Transverse colon (tissue), 4 donors: ENCODE measurements at regions not wholly inside any gene's neighbourhood (a gene's known extent, or its start where the extent isn't known, plus 50 kb on each side); places are given as distances from the start of the nearest gene placed in this dataset.

Source experiments
- DNase-seq: peaks from one replicate; pipeline ENCODE4 v3.0.0-alpha.2; 2019
- H3K27ac ChIP-seq, 4 donors: fragments of 200-600 bp; sonication (generic); 2 replicates each; pipeline ENCODE4 v1.5.1; 2016 to 2018; ENCODE audit warnings: inconsistent platforms in 4 of 4
- H3K27me3 ChIP-seq: fragments of 200-600 bp; sonication (generic); 2 replicates; pipeline ENCODE4 v1.5.1; 2017; ENCODE audit warnings: inconsistent platforms
- H3K36me3 ChIP-seq, 4 donors: fragments of 200-600 bp; sonication (generic); 2 replicates each; pipeline ENCODE4 v1.5.1; 2017 to 2019; ENCODE audit warnings: inconsistent platforms in 4 of 4
- H3K4me1 ChIP-seq, 4 donors: fragments of 200-600 bp; sonication (generic); 2 replicates each; pipeline ENCODE4 v1.5.1; 2017 to 2020; ENCODE audit warnings: inconsistent platforms in 4 of 4
- H3K4me3 ChIP-seq, 4 donors: fragments of 200-600 bp; sonication (generic); 1 replicate in 1 of 4; 2 replicates in 3 of 4; pipeline versions ENCODE4 v1.5.1 to v1.6.1; 2017 to 2019; ENCODE audit warnings: inconsistent platforms in 4 of 4
- H3K9me3 ChIP-seq, 2 donors: fragments of 200-600 bp; sonication (generic); 2 replicates each; pipeline ENCODE4 v1.5.1; 2017 to 2019; ENCODE audit warnings: inconsistent platforms in 2 of 2
- CTCF ChIP-seq, 5 experiments: fragments of 200-600 bp in 3 of 5; fragments of 450-650 bp in 2 of 5; sonication (generic) in 3 of 5; IDR thresholded peaks; 1 replicate in 2 of 5; 2 replicates in 3 of 5; pipeline ENCODE4 v1.5.1; 2016 to 2017; ENCODE audit warnings: antibody characterized with exemption in 5 of 5, inconsistent platforms in 3 of 5, mild to moderate bottlenecking in 2 of 5, moderate library complexity in 1 of 5
- EP300 ChIP-seq: sonication (generic); formaldehyde crosslinking; IDR thresholded peaks from one replicate; pipeline ENCODE4 v1.6.1; 2017; ENCODE audit warnings: antibody characterized with exemption, low read depth
- POLR2A ChIP-seq: fragments of 450-650 bp; IDR thresholded peaks from one replicate; pipeline ENCODE4 v1.6.1; 2016; ENCODE audit warnings: antibody characterized with exemption, mild to moderate bottlenecking, moderate library complexity
- POLR2AphosphoS5 ChIP-seq, 3 donors: sonication (generic); formaldehyde crosslinking; IDR thresholded peaks; one replicate each; pipeline ENCODE4 v1.6.1; 2016; ENCODE audit warnings: antibody characterized with exemption in 3 of 3
- WGBS, 2 donors: methylation state at CpG; one replicate each; pipeline ENCODE4 v1.1.5; 2018; ENCODE audit warnings: low coverage in 1 of 2; 5-methylcytosine and 5-hydroxymethylcytosine counted together
- in situ Hi-C, 4 donors: fragments of 200-750 bp; cut with MboI; loops; one replicate each; pipeline versions ENCODE4 v1.15.0 to v1.15.1; 2017; ENCODE audit warnings: low sequenced_read_pairs in 3 of 4, low pct_ligation_motif_present in 1 of 4, low pct_unique_long_range_greater_than_20kb in 1 of 4
- intact Hi-C: fragments of 100-400 bp; cut with DNase I; formaldehyde crosslinking; loops from one replicate; pipeline ENCODE4 v1.15.1; 2023; ENCODE audit warnings: low total_unique reads

- Histone ChIP-seq H3K4me1 (no peaks in the 10 kb centered on the region), H3K36me3 (no peaks in the 10 kb centered on the region), H3K4me3 (no peak overlapping the region), H3K9me3 (no peaks in the 10 kb centered on the region), H3K27ac (no peak overlapping the region), H3K27me3 (no peaks in the 10 kb centered on the region)
- in situ Hi-C loops: no loop called here
- 35 to 45% methylated on average over 1 of the region's 1 CpG for WGBS, 2 donors
- intact Hi-C loops: no loop called here
- no peak for DNase-seq
- no peak for TF ChIP-seq POLR2AphosphoS5 (IDR thresholded peaks at IDR 0.05)
- TF ChIP-seq POLR2A: no peak
- no peak for TF ChIP-seq CTCF (IDR thresholded peaks at IDR 0.05)
- TF ChIP-seq EP300: no peak
These were observed 377.7 kb downstream of the NUAK1 start for GRCh38 chr12:105761075-105761474.

GRCh38 chr12:105764216-105764835 lies 374.4 kb downstream of the NUAK1 start:
- WGBS, 2 donors: 73 to 82% methylated on average over 8 to 10 of the region's 10 CpGs

GRCh38 chr12:105765053-105766014 lies 373.4 kb downstream of the NUAK1 start:
- WGBS, 2 donors: 45 to 51% methylated on average over 6 of the region's 6 CpGs

More at GRCh38 chr12:105764216-105764835, 374.4 kb downstream of the NUAK1 start:
- Histone ChIP-seq H3K9me3 (no peaks in the 10 kb centered on the region), H3K4me3 (no peak overlapping the region), H3K4me1 (no peaks in the 10 kb centered on the region), H3K36me3 (no peaks in the 10 kb centered on the region), H3K27ac (no peak overlapping the region), H3K27me3 (no peaks in the 10 kb centered on the region)
- intact Hi-C loops: no loop called here
- DNase-seq: no peak
- in situ Hi-C loops: no loop called here
- no peak for TF ChIP-seq EP300
- no peak for TF ChIP-seq POLR2A
- TF ChIP-seq CTCF (IDR thresholded peaks at IDR 0.05): no peak
- no peak for TF ChIP-seq POLR2AphosphoS5 (IDR thresholded peaks at IDR 0.05)

More at GRCh38 chr12:105765053-105766014, 373.4 kb downstream of the NUAK1 start:
- Histone ChIP-seq H3K27ac (no peak overlapping the region), H3K9me3 (no peaks in the 10 kb centered on the region), H3K36me3 (no peaks in the 10 kb centered on the region), H3K4me3 (no peak overlapping the region), H3K27me3 (no peaks in the 10 kb centered on the region), H3K4me1 (no peaks in the 10 kb centered on the region)
- in situ Hi-C loops (no loop called here), intact Hi-C loops (no loop called here)
- TF ChIP-seq POLR2A (no peak), CTCF (IDR thresholded peaks at IDR 0.05) (no peak), POLR2AphosphoS5 (IDR thresholded peaks at IDR 0.05) (no peak)
- no peak for DNase-seq
